Esophagus (tissue), 2 donors: ENCODE measurements at regions not wholly inside any gene's neighbourhood (a gene's known extent, or its start where the extent isn't known, plus 50 kb on each side); places are given as distances from the start of the nearest gene placed in this dataset.

ENCODE experiments used
- H3K27ac ChIP-seq, 2 donors: one replicate each; pipeline ENCODE4 v1.5.1; 2013; ENCODE audit warnings: low read depth in 2 of 2, mild to moderate bottlenecking in 2 of 2, inconsistent platforms in 1 of 2, low read length in 1 of 2, moderate library complexity in 1 of 2
- H3K27me3 ChIP-seq, 2 donors: one replicate each; pipeline ENCODE4 v1.6.1; 2013; ENCODE audit warnings: low read length in 2 of 2, control low read depth in 1 of 2, mild to moderate bottlenecking in 1 of 2; ENCODE audit not compliant: insufficient read depth in 2 of 2, control insufficient read depth in 1 of 2
- H3K36me3 ChIP-seq, 2 donors: one replicate each; pipeline ENCODE4 v1.6.1; 2013; ENCODE audit warnings: low read length in 1 of 2; ENCODE audit not compliant: control insufficient read depth in 2 of 2, insufficient read depth in 2 of 2
- H3K4me1 ChIP-seq, 2 donors: one replicate each; pipeline ENCODE4 v1.6.1; 2013; ENCODE audit warnings: low read length in 1 of 2; ENCODE audit not compliant: control insufficient read depth in 2 of 2, insufficient read depth in 2 of 2
- H3K4me3 ChIP-seq, 2 donors: one replicate each; pipeline ENCODE4 v1.5.1; 2013; ENCODE audit warnings: low read length in 2 of 2, mild to moderate bottlenecking in 2 of 2, low read depth in 1 of 2, moderate library complexity in 1 of 2
- H3K9me3 ChIP-seq, 2 donors: one replicate each; pipeline ENCODE4 v1.6.1; 2013; ENCODE audit warnings: mild to moderate bottlenecking in 2 of 2, low read depth in 1 of 2, low read length in 1 of 2, moderate library complexity in 1 of 2; ENCODE audit not compliant: control insufficient read depth in 2 of 2, insufficient read depth in 1 of 2
- WGBS, 2 donors: extraction: QIAGEN DNeasy Blood & Tissue Kit; methylation state at CpG; one replicate each; pipeline ENCODE4 v1.1.7; 2013; 5-methylcytosine and 5-hydroxymethylcytosine counted together
- donor health status: healthy with polysubstance abuse.
- donor health status: Bipolar disorder and iron deficiency.

DNA sequence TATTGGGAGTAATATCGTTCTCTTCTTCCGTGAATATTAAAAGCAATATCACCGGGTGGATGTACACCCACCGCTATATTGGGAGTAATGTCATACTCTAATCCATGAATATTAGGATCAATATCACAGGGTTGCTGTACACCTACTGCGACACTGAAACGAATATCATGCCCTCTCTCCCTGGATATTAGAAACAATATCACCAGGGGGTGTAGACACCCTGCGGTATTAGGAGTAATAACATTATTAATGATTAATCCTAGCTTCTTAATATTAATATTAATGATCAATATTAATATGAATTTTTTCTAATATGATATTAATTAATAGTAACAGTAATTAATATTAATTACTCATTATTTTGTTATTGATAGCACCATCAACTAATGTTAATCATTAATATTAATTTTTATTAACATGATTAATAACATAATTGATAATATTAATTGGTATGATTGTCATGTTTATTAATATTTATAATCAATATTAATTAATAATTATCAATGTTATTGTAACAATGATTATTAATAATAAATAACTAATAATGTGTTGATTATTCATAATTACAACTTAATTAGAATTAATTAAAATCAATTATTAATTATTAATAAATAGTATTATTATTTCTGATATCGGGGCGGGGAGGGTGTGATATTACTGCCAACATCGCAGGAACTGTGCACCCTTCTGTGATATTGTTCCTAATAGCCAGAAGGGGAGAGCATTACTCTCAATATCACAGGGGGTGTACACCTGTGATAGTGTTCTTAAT is 121.3 kb upstream of the C1GALT1 start:
- WGBS, 2 donors, result 92 to 93% methylated on average over 10 of the region's 10 CpGs
- Histone ChIP-seq H3K9me3 (no peaks in the 10 kb centered on the region), H3K4me1 (no peaks in the 10 kb centered on the region), H3K27ac (no peak overlapping the region), H3K27me3 (no peaks in the 10 kb centered on the region), H3K4me3 (no peak overlapping the region), H3K36me3 (no peaks in the 10 kb centered on the region)

DNA sequence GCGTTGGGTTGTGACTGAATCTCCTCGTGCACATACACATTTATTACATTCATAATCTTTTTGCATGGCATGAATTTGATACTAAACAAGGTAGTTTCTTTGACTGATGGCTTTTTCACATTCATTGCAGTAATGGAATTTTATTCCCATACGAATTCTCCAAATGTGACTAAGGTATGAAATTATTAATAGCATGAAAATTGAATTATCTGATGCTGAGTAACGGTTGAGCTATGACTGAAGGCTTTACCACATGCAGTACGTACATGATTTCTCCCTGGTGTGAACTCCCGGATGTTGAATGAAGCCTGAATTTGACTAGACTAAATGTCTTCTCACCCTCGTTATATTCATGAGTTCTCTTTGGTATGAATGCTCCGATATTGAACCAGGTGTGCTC is 104.4 kb upstream of the C1GALT1 start:
- Histone ChIP-seq H3K4me3 (no peak overlapping the region), H3K27me3 (no peaks in the 10 kb centered on the region), H3K27ac (no peak overlapping the region), H3K36me3 (no peaks in the 10 kb centered on the region), H3K4me1 (no peaks in the 10 kb centered on the region), H3K9me3 (no peaks in the 10 kb centered on the region)
- WGBS, 2 donors, result 82 to 84% methylated on average over 8 of the region's 8 CpGs

DNA sequence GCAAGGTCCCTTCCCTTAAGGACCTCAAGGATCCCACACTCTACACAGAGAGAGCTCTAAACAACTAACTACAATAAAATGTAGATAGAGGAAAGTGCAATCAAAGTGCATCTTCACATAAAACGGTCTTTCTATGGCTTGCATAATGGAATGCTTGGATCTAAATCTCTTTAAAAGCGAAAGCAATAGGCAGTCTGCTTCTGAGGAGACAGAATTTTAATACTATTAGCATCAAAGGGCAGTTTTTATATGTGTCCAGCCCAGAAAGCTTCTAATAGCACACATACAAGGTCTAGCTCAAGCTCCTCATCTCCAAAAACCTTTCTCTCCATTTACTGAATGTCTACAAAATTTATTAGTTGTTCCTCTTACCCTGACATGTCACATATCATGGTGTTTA is 101.5 kb upstream of the C1GALT1 start:
- H3K36me3 ChIP-seq, result no peaks in the 10 kb centered on the region
- no peak overlapping the region for H3K27ac ChIP-seq
- WGBS, 2 donors, result 39 to 44% methylated on average over 2 of the region's 2 CpGs
- no peak overlapping the region for H3K4me3 ChIP-seq
- H3K9me3 ChIP-seq, result no peaks in the 10 kb centered on the region
- no peaks in the 10 kb centered on the region for H3K4me1 ChIP-seq
- no peaks in the 10 kb centered on the region for H3K27me3 ChIP-seq

DNA sequence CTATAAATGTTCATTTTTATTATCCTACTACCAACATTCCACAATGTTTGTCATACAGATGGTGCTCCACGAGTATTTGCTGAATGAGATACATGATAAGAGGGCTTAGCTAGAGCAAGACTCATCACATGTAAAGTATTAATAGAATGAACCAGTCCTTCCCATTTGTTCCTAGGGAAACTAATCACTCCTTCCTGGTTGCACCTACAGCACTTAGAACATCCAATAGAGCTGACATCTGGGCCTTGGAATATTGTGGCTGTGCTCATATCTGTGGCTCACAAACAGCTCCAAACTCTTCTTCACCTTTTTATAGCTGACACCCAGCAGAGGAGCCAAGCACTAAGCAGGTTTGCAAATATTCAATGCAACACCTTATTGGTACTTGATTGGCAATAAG is 91.9 kb upstream of the C1GALT1 start:
- 58 to 70% methylated on average over 1 of the region's 1 CpG for WGBS, 2 donors

DNA sequence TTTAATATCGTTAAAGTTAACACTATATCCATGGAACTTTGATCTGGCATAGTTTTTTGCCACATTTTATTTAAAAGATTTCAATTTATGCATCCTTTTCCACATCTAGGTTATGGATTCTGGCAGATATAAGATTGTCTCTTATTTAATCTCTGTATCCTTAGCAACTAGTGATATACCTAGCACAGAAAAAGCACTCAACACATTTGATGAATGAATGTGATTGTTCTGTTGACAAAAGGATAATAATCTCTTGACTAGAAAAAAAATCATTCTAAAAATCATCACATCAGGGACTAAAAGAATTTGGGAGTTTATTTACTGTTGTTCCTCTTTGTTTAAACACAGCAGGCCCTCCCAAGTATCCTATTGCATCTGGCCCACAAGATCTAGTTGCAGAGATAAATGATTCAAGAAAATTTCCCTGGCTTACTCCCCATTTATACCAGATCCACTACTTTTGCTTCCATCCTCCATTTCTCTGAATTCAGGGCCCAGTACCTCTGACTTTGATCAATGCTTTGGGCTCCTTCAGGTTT is 84.0 kb upstream of the C1GALT1 start:
- no peaks in the 10 kb centered on the region for H3K27me3 ChIP-seq
- WGBS, 2 donors, result 89 to 95% methylated on average over 1 of the region's 1 CpG

More for the DNA sequence above, 91.9 kb upstream of the C1GALT1 start:
- Histone ChIP-seq H3K27me3 (no peaks in the 10 kb centered on the region), H3K27ac (no peak overlapping the region), H3K36me3 (no peaks in the 10 kb centered on the region), H3K9me3 (no peaks in the 10 kb centered on the region), H3K4me3 (no peak overlapping the region), H3K4me1 (no peaks in the 10 kb centered on the region)

DNA sequence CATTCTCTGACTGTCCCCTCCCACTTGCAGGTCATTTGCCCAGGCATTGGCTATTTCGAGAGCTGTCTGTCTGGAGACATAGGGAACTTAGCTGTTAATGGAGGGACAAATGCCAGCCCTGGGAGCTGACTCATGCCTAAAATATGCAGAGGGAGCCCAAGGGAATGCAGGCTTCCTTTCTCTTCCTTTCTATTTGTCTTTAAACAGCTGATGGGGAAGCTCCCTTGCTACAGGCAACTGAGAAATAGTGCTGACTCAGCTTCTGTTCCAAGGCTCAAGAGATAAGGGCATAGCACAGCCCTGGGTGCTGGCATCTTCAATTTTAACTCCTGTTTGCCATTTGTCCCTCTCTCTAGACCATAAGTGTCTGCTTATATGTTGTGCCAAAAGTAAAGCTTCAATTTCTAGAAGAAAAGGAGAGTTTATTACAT is 82.7 kb upstream of the C1GALT1 start:
- H3K4me1 ChIP-seq, result peaks cover 0 to 10% of the 10 kb centered on the region in 2 donors
- no peaks in the 10 kb centered on the region for H3K27me3 ChIP-seq
- H3K9me3 ChIP-seq, result no peaks in the 10 kb centered on the region
- WGBS, 2 donors, result 13 to 18% methylated on average over 1 of the region's 1 CpG
- no peak overlapping the region for H3K27ac ChIP-seq
- no peak overlapping the region for H3K4me3 ChIP-seq
- no peaks in the 10 kb centered on the region for H3K36me3 ChIP-seq

More for the DNA sequence above, 84.0 kb upstream of the C1GALT1 start:
- H3K4me3 ChIP-seq, result no peak overlapping the region
- H3K27ac ChIP-seq, result no peak overlapping the region
- H3K4me1 ChIP-seq, result peaks cover 0 to 6% of the 10 kb centered on the region in 2 donors
- H3K36me3 ChIP-seq, result no peaks in the 10 kb centered on the region
- no peaks in the 10 kb centered on the region for H3K9me3 ChIP-seq

DNA sequence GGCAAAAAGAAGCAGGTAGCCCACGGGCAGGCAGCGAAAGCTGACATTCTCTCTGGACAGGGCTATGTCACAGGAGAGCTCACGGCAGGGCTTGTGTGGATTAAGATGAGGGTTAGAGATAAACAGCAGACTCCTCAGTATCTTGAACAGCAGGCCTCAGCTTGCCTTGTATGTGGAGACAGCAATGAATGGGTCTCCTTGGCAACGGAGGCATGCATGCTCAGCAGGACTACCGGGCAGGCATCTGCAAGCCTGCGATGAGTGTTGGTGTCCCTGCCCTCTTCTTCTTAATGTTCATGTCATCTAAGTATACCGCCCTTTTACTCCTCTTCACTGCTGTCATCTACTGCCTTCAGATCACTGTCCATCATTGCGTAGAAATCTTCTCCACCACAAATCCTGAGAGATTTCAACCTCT is 81.9 kb upstream of the C1GALT1 start:
- peak overlapping the region; percentile 68 to 79 for H3K27ac ChIP-seq
- no peaks in the 10 kb centered on the region for H3K9me3 ChIP-seq
- no peaks in the 10 kb centered on the region for H3K27me3 ChIP-seq
- WGBS, 2 donors, result 47 to 63% methylated on average over 8 of the region's 8 CpGs
- H3K4me3 ChIP-seq, result no peak overlapping the region
- H3K36me3 ChIP-seq, result no peaks in the 10 kb centered on the region
- peaks cover 0 to 10% of the 10 kb centered on the region in 2 donors for H3K4me1 ChIP-seq

DNA sequence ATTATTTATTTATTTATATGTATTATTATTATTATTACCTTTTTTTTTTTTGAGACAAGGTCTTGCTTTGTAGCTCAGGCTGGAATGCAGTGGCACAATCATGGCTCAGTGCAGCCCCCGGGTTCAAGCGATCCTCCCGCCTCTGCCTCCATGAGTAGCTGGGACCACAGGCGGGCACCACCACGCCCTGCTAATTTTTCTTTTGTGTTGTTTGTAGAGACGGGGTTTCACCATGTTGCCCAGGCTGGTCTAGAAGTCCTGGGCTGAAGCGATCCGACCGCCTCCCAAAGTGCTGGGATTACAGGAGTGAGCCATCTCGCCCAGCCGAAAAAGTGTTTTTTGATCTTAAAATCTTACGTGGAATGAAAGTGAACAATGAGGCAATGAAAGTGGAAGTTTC is 79.4 kb upstream of the C1GALT1 start:
- Histone ChIP-seq H3K27me3 (no peaks in the 10 kb centered on the region), H3K4me1 (peaks cover 0 to 10% of the 10 kb centered on the region in 2 donors), H3K4me3 (peak overlapping the region in 1 of 2 donors; percentile 33), H3K27ac (peak overlapping the region in 1 of 2 donors; percentile 15), H3K9me3 (no peaks in the 10 kb centered on the region), H3K36me3 (no peaks in the 10 kb centered on the region)
- 49 to 53% methylated on average over 12 of the region's 12 CpGs for WGBS, 2 donors

DNA sequence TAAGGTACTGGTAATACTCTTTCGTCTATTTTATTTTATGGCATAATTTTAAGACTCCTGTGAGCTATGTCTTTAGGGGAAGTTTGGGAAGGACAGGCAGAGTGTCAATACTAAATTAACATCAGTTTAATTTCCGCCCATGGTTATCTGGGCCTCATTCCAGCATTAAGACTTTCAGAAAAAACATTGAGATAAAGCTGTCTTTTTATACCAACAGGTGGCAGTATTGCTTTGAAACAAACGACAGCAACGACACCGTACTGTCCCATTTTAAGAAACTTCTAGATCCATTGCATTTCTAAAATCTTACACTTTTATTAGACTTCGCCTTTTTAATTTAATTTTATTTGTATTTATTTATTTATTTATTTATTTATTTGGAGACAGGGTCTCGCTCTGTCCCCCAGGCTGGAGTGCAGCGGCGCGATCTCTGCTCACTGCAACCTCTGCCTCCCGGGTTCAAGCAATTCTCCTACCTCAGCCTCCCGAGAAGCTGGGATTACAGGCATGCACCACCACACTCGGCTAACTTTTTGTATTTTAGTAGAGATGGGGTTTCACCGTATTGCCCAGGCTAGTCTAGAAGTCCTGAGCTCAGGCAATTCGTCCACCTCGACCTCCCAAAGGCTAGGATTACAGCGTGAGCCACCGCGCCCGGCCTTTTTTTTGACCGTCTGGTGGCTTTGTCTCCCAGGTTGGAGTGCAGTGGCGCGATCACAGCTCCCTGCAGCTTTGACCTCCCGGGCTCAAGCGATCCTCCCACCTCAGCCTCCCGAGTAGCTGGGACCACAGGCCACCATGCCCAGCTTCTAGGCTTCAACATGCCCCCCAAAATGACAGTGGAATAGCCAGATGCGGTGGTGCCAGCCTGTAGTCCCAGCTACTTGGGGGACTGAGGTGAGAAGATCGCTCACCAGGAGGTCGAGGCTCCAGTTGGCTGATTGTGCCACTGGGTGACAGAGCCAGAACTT is 78.7 kb upstream of the C1GALT1 start:
- Histone ChIP-seq H3K9me3 (no peaks in the 10 kb centered on the region), H3K4me1 (peaks cover 0 to 10% of the 10 kb centered on the region in 2 donors), H3K27me3 (no peaks in the 10 kb centered on the region), H3K27ac (no peak overlapping the region), H3K4me3 (peak overlapping the region in 1 of 2 donors; percentile 33), H3K36me3 (no peaks in the 10 kb centered on the region)
- WGBS, 2 donors, result 76% methylated on average over 29 of the region's 29 CpGs
